ENCODE measurements at regions not wholly inside any gene's neighbourhood (a gene's known extent, or its start where the extent isn't known, plus 50 kb on each side); places are given as distances from the start of the nearest gene placed in this dataset.

GRCh38 chr9:26132746-26133312 lies 454.6 kb upstream of the TUSC1 start:
- no peak for TF ChIP-seq CTCF (IDR thresholded peaks at IDR 0.05)

GRCh38 chr9:26131886-26132285 lies 453.6 kb upstream of the TUSC1 start:
- no peak for TF ChIP-seq CTCF (IDR thresholded peaks at IDR 0.05)

- TF ChIP-seq CTCF (IDR thresholded peaks at IDR 0.05): no peak
These were observed 451.0 kb upstream of the TUSC1 start for GRCh38 chr9:26129217-26129616.

- no peak for TF ChIP-seq CTCF (IDR thresholded peaks at IDR 0.05)
These were observed 447.4 kb upstream of the TUSC1 start for GRCh38 chr9:26125693-26126092.

- no peak for TF ChIP-seq CTCF (IDR thresholded peaks at IDR 0.05)
These were observed 434.5 kb upstream of the TUSC1 start for GRCh38 chr9:26112724-26113123.

- TF ChIP-seq CTCF (IDR thresholded peaks at IDR 0.05): no peak
These were observed 408.2 kb upstream of the TUSC1 start for GRCh38 chr9:26086396-26086795.

GRCh38 chr9:26081847-26082246 lies 403.6 kb upstream of the TUSC1 start:
- TF ChIP-seq CTCF (IDR thresholded peaks at IDR 0.05): no peak

- TF ChIP-seq CTCF (IDR thresholded peaks at IDR 0.05): no peak
These were observed 400.5 kb upstream of the TUSC1 start for GRCh38 chr9:26078706-26079105.
